ENCODE measurements at regions not wholly inside any gene's neighbourhood (a gene's known extent, or its start where the extent isn't known, plus 50 kb on each side); places are given as distances from the start of the nearest gene placed in this dataset.

DNA sequence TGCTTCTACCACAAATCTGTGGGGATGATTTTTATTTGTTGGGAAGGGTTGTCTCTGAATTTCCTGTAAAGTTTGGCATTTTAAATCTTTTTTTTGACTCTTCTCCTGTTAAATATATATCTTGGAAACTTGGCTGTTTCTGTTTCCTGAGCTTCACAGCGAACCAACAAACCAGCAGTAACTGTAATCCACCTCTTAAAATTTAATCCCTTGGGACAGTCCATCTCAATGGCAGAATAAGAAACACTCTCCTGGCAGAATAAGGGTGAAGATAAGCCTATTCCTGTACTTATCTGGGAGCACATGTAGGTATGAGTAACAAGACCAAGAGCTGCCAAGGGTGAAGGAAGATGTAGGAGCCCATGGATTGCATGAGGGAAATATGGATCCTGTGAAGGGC is 73.1 kb upstream of the RPS23 start:
- H3K9me3 ChIP-seq (ENCODE audit: control insufficient read depth, insufficient read depth, low read length), result no peaks in the 10 kb centered on the region
- H3K4me1 ChIP-seq (ENCODE audit: control insufficient read depth, insufficient read depth, low read length), result no peaks in the 10 kb centered on the region
- H3K9ac ChIP-seq (ENCODE audit: low read depth, low read length), result no peak overlapping the region
- H3K4me3 ChIP-seq (ENCODE audit: low read depth, low read length), result no peak overlapping the region
- H3K27me3 ChIP-seq (ENCODE audit: control insufficient read depth, insufficient read depth, low read length), result no peaks in the 10 kb centered on the region
- H3K27ac ChIP-seq (ENCODE audit: low read depth, low read length), result no peak overlapping the region
- no peaks in the 10 kb centered on the region for H3K36me3 ChIP-seq (ENCODE audit: control insufficient read depth, insufficient read depth, low read length)

GRCh38 chr5:82349652-82350051 is 71.5 kb upstream of the RPS23 start:
- Histone ChIP-seq H3K4me3 (ENCODE audit: low read depth, low read length) (no peak overlapping the region), H3K4me1 (ENCODE audit: control insufficient read depth, insufficient read depth, low read length) (no peaks in the 10 kb centered on the region), H3K9me3 (ENCODE audit: control insufficient read depth, insufficient read depth, low read length) (no peaks in the 10 kb centered on the region), H3K36me3 (ENCODE audit: control insufficient read depth, insufficient read depth, low read length) (no peaks in the 10 kb centered on the region), H3K9ac (ENCODE audit: low read depth, low read length) (no peak overlapping the region), H3K27me3 (ENCODE audit: control insufficient read depth, insufficient read depth, low read length) (no peaks in the 10 kb centered on the region), H3K27ac (ENCODE audit: low read depth, low read length) (no peak overlapping the region)

DNA sequence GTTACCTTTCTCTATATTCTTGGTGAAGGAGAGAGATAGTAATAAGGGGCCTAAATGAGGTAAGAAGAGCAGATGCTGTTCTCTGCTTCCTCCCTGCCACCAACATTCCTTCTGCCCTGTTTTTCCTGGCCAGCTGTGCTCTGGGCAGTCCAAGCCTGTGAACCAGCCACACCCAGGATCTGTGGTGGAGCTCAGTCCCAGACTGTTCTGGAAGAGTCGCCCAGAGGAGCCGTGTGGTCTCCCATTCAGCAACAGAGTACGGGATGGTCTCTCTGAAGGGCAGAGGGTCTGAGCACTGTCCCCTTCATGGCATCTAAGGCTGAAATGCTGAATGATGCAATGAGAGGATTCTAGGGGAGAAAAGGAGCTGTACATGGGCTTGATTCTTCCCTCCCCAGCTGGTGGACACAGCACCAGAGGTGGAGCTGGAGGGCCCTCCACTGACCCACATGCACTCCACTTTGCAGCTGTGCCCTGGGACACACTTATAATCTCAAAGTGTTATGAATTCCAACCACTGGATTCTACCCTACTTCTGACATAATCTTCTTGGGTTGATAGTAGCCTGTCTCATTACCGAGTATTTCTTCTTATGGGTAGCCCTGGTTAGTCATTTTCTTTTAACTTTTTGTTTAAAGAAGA is 70.8 kb upstream of the RPS23 start:
- H3K4me1 ChIP-seq (ENCODE audit: control insufficient read depth, insufficient read depth, low read length), result no peaks in the 10 kb centered on the region
- no peaks in the 10 kb centered on the region for H3K9me3 ChIP-seq (ENCODE audit: control insufficient read depth, insufficient read depth, low read length)
- H3K27ac ChIP-seq (ENCODE audit: low read depth, low read length), result no peak overlapping the region
- no peak overlapping the region for H3K4me3 ChIP-seq (ENCODE audit: low read depth, low read length)
- H3K9ac ChIP-seq (ENCODE audit: low read depth, low read length), result no peak overlapping the region
- H3K36me3 ChIP-seq (ENCODE audit: control insufficient read depth, insufficient read depth, low read length), result no peaks in the 10 kb centered on the region
- H3K27me3 ChIP-seq (ENCODE audit: control insufficient read depth, insufficient read depth, low read length), result no peaks in the 10 kb centered on the region

GRCh38 chr5:82347201-82347865 is 69.2 kb upstream of the RPS23 start:
- H3K36me3 ChIP-seq (ENCODE audit: control insufficient read depth, insufficient read depth, low read length), result no peaks in the 10 kb centered on the region
- H3K9ac ChIP-seq (ENCODE audit: low read depth, low read length), result no peak overlapping the region
- H3K27ac ChIP-seq (ENCODE audit: low read depth, low read length), result no peak overlapping the region
- no peak overlapping the region for H3K4me3 ChIP-seq (ENCODE audit: low read depth, low read length)
- H3K9me3 ChIP-seq (ENCODE audit: control insufficient read depth, insufficient read depth, low read length), result no peaks in the 10 kb centered on the region
- no peaks in the 10 kb centered on the region for H3K27me3 ChIP-seq (ENCODE audit: control insufficient read depth, insufficient read depth, low read length)
- no peaks in the 10 kb centered on the region for H3K4me1 ChIP-seq (ENCODE audit: control insufficient read depth, insufficient read depth, low read length)

GRCh38 chr5:82346399-82347165 is 68.4 kb upstream of the RPS23 start:
- no peak overlapping the region for H3K9ac ChIP-seq (ENCODE audit: low read depth, low read length)

DNA sequence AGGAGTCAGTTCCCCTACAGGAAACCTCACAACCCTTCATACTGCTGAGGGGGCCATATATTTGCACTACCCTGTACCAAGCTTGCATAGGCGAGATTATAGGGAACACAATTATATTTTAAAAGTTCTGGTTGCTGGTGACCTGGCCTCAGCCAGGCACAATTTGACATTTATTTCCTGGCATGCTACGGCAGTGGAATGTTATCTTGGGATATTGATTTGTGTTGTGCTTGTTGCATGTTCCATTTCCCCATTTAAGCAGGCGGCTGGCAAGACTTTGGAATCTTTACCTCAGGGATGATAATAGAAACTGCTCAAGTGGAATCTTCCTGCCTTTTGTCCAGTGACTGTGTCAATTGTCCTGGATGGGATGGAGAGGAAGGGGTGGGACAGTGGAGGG is 67.0 kb upstream of the RPS23 start:
- Histone ChIP-seq H3K4me1 (ENCODE audit: control insufficient read depth, insufficient read depth, low read length) (no peaks in the 10 kb centered on the region), H3K27ac (ENCODE audit: low read depth, low read length) (no peak overlapping the region)

More at GRCh38 chr5:82346399-82347165, 68.4 kb upstream of the RPS23 start:
- H3K36me3 ChIP-seq (ENCODE audit: control insufficient read depth, insufficient read depth, low read length), result no peaks in the 10 kb centered on the region
- no peak overlapping the region for H3K4me3 ChIP-seq (ENCODE audit: low read depth, low read length)
- no peak overlapping the region for H3K27ac ChIP-seq (ENCODE audit: low read depth, low read length)
- no peaks in the 10 kb centered on the region for H3K4me1 ChIP-seq (ENCODE audit: control insufficient read depth, insufficient read depth, low read length)
- no peaks in the 10 kb centered on the region for H3K9me3 ChIP-seq (ENCODE audit: control insufficient read depth, insufficient read depth, low read length)
- H3K27me3 ChIP-seq (ENCODE audit: control insufficient read depth, insufficient read depth, low read length), result no peaks in the 10 kb centered on the region

DNA sequence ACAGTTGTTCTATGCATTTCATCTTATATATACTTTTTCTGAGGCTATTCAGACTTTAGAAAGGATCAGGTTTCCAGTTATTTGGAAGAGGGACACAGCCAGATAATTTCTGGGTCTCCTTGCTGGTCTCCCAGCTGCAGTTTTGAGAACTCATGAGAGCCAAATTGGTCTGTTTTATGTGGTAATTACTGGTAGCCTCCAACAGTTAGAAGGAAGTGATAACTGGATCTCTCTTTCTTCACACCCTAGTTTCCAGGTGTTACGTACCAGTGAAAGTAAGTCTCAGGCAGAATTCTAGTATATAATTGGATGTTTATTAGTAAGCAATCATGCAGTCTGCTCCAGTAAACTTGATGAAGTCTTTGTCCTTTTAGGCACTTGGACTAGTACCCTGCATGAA is 63.2 kb upstream of the RPS23 start:
- Histone ChIP-seq H3K36me3 (ENCODE audit: control insufficient read depth, insufficient read depth, low read length) (no peaks in the 10 kb centered on the region), H3K4me3 (ENCODE audit: low read depth, low read length) (no peak overlapping the region), H3K9me3 (ENCODE audit: control insufficient read depth, insufficient read depth, low read length) (no peaks in the 10 kb centered on the region), H3K27ac (ENCODE audit: low read depth, low read length) (no peak overlapping the region), H3K4me1 (ENCODE audit: control insufficient read depth, insufficient read depth, low read length) (no peaks in the 10 kb centered on the region), H3K9ac (ENCODE audit: low read depth, low read length) (no peak overlapping the region), H3K27me3 (ENCODE audit: control insufficient read depth, insufficient read depth, low read length) (no peaks in the 10 kb centered on the region)

More for the DNA sequence above, 67.0 kb upstream of the RPS23 start:
- H3K4me3 ChIP-seq (ENCODE audit: low read depth, low read length), result no peak overlapping the region
- H3K9ac ChIP-seq (ENCODE audit: low read depth, low read length), result no peak overlapping the region
- no peaks in the 10 kb centered on the region for H3K36me3 ChIP-seq (ENCODE audit: control insufficient read depth, insufficient read depth, low read length)
- H3K27me3 ChIP-seq (ENCODE audit: control insufficient read depth, insufficient read depth, low read length), result no peaks in the 10 kb centered on the region
- H3K9me3 ChIP-seq (ENCODE audit: control insufficient read depth, insufficient read depth, low read length), result no peaks in the 10 kb centered on the region

DNA sequence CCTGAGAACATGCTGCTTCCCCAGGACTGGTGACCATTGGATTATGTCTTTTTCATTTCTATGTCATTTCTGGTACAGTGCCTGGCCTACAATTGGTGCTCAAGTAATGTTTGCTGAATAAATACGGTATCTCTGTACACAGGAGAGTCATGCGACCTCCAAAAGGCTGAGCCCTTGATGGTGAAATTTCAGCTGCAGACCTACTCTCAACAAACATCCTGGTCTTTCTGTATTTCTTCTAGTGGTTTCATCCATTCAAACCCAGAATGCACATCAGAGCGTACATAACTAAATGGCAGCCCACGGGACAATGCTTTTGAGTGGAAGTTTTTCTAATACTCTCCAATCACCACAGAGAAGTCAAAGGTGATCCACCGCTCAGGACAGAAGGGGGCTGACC is 62.6 kb upstream of the RPS23 start:
- Histone ChIP-seq H3K27ac (ENCODE audit: low read depth, low read length) (no peak overlapping the region), H3K4me1 (ENCODE audit: control insufficient read depth, insufficient read depth, low read length) (no peaks in the 10 kb centered on the region), H3K9me3 (ENCODE audit: control insufficient read depth, insufficient read depth, low read length) (no peaks in the 10 kb centered on the region), H3K9ac (ENCODE audit: low read depth, low read length) (no peak overlapping the region), H3K4me3 (ENCODE audit: low read depth, low read length) (no peak overlapping the region), H3K36me3 (ENCODE audit: control insufficient read depth, insufficient read depth, low read length) (no peaks in the 10 kb centered on the region), H3K27me3 (ENCODE audit: control insufficient read depth, insufficient read depth, low read length) (no peaks in the 10 kb centered on the region)

DNA sequence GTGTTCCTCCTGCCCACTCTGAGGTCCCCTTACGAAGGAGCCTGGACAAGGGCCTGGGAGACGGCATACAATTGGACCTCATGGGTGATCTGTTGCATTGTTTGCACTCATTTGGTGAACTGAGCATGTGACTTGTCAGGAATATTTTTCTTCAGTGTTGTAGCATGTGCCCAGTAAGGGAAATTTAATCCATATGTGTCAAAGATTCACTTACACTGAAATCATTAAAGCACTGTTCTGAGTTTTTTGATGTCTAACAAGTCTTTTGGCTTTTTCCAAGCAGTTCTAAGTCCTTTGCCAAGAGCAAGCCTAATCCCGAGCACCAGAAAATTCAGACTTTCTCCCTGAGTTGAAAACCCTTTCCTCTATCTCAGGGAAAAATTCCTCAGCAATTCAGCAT is 61.6 kb upstream of the RPS23 start:
- H3K9me3 ChIP-seq (ENCODE audit: control insufficient read depth, insufficient read depth, low read length), result no peaks in the 10 kb centered on the region
- no peak overlapping the region for H3K27ac ChIP-seq (ENCODE audit: low read depth, low read length)
- no peak overlapping the region for H3K9ac ChIP-seq (ENCODE audit: low read depth, low read length)
- H3K27me3 ChIP-seq (ENCODE audit: control insufficient read depth, insufficient read depth, low read length), result no peaks in the 10 kb centered on the region
- no peaks in the 10 kb centered on the region for H3K4me1 ChIP-seq (ENCODE audit: control insufficient read depth, insufficient read depth, low read length)
- H3K36me3 ChIP-seq (ENCODE audit: control insufficient read depth, insufficient read depth, low read length), result no peaks in the 10 kb centered on the region
- no peak overlapping the region for H3K4me3 ChIP-seq (ENCODE audit: low read depth, low read length)

DNA sequence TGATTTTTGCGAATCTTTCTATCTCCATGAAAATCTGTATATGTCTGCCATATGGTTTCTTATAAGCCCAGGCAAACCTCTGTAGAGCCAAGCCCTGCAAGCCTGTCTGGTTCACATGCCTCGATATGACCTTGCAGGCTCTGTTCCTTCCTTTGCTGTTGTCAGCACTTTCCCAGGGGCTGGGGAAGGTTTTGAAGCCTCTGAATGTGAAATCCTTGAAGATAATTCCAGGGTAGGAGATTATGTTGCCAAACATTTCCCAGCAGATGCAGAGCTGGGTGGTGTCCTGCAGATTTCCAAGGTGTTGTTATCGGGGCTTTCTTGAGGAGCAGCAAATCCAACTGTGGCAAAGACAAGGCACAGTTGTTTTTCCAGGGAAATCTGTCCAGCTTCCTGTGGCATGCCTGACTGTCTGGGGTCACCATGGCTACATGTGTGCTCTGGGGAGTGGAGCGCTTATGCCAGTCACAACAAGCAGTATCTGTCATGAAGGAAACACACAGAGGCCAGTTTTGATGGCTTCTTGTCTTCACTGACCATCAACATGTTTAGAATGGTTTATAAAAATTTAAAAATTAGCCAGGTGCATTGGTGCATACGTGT is 60.7 kb upstream of the RPS23 start:
- no peaks in the 10 kb centered on the region for H3K4me1 ChIP-seq (ENCODE audit: control insufficient read depth, insufficient read depth, low read length)
- H3K4me3 ChIP-seq (ENCODE audit: low read depth, low read length), result no peak overlapping the region
- no peaks in the 10 kb centered on the region for H3K9me3 ChIP-seq (ENCODE audit: control insufficient read depth, insufficient read depth, low read length)
- no peaks in the 10 kb centered on the region for H3K27me3 ChIP-seq (ENCODE audit: control insufficient read depth, insufficient read depth, low read length)
- H3K36me3 ChIP-seq (ENCODE audit: control insufficient read depth, insufficient read depth, low read length), result no peaks in the 10 kb centered on the region
- H3K9ac ChIP-seq (ENCODE audit: low read depth, low read length), result no peak overlapping the region
- H3K27ac ChIP-seq (ENCODE audit: low read depth, low read length), result no peak overlapping the region

GRCh38 chr5:82336959-82337351 is 58.8 kb upstream of the RPS23 start:
- Histone ChIP-seq H3K4me1 (ENCODE audit: control insufficient read depth, insufficient read depth, low read length) (no peaks in the 10 kb centered on the region), H3K27ac (ENCODE audit: low read depth, low read length) (no peak overlapping the region), H3K36me3 (ENCODE audit: control insufficient read depth, insufficient read depth, low read length) (no peaks in the 10 kb centered on the region), H3K4me3 (ENCODE audit: low read depth, low read length) (no peak overlapping the region), H3K27me3 (ENCODE audit: control insufficient read depth, insufficient read depth, low read length) (no peaks in the 10 kb centered on the region), H3K9me3 (ENCODE audit: control insufficient read depth, insufficient read depth, low read length) (no peaks in the 10 kb centered on the region), H3K9ac (ENCODE audit: low read depth, low read length) (no peak overlapping the region)
